ENCODE measurements at regions not wholly inside any gene's neighbourhood (a gene's known extent, or its start where the extent isn't known, plus 50 kb on each side); places are given as distances from the start of the nearest gene placed in this dataset.

DNA sequence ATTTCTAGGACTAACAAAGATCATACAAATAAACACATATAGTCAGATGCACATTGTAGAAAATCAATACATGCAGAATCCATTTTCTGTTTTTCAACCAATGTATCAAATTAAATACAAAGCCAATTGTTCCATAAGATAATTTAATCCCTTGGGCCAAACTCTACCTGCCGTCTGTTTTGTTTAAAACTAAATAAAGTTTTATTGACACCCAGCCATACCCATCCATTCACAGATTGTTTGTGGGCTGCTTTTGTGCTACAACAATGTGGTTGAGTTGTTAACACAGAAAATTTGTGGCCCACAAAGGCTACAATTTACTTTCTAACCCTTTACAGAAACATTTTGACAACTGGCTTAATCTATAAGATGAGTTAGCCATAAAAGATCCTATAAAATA, 484.0 kb upstream of the ID2 start:
- Histone ChIP-seq H3K27me3 (ENCODE audit: control insufficient read depth in 4 of 4, insufficient read depth in 4 of 4, low read length in 3 of 4) (no peaks in the 10 kb centered on the region), H3K9me3 (ENCODE audit: control insufficient read depth in 4 of 4, low read length in 3 of 4) (no peaks in the 10 kb centered on the region), H3K27ac (ENCODE audit: low read depth in 1 of 2, low read length in 2 of 2) (no peak overlapping the region), H3K36me3 (ENCODE audit: control insufficient read depth in 4 of 4, insufficient read depth in 3 of 4, low read depth in 1 of 4, low read length in 3 of 4) (no peaks in the 10 kb centered on the region), H3K4me1 (ENCODE audit: control insufficient read depth in 4 of 4, insufficient read depth in 4 of 4, low read length in 3 of 4) (peaks cover 3 to 11% (median 8%) of the 10 kb centered on the region in 4 donors), H3K4me3 (ENCODE audit: low read depth in 1 of 3, low read length in 3 of 3) (no peak overlapping the region), H3K9ac (ENCODE audit: low read depth in 1 of 2, low read length in 2 of 2) (no peak overlapping the region)
- TF ChIP-seq, protein P1, sequence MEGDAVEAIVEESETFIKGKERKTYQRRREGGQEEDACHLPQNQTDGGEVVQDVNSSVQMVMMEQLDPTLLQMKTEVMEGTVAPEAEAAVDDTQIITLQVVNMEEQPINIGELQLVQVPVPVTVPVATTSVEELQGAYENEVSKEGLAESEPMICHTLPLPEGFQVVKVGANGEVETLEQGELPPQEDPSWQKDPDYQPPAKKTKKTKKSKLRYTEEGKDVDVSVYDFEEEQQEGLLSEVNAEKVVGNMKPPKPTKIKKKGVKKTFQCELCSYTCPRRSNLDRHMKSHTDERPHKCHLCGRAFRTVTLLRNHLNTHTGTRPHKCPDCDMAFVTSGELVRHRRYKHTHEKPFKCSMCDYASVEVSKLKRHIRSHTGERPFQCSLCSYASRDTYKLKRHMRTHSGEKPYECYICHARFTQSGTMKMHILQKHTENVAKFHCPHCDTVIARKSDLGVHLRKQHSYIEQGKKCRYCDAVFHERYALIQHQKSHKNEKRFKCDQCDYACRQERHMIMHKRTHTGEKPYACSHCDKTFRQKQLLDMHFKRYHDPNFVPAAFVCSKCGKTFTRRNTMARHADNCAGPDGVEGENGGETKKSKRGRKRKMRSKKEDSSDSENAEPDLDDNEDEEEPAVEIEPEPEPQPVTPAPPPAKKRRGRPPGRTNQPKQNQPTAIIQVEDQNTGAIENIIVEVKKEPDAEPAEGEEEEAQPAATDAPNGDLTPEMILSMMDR (IDR thresholded peaks at IDR 0.05; ENCODE audit: low read depth, low read length, missing input control): no peak
- TF ChIP-seq, protein P2, sequence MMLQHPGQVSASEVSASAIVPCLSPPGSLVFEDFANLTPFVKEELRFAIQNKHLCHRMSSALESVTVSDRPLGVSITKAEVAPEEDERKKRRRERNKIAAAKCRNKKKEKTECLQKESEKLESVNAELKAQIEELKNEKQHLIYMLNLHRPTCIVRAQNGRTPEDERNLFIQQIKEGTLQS (IDR thresholded peaks at IDR 0.05): no peak
- no peak for TF ChIP-seq HNF4A (conservative IDR thresholded peaks at IDR 0.05)
- no peak for TF ChIP-seq HNF4G (IDR thresholded peaks at IDR 0.05)
- TF ChIP-seq RXRA (IDR thresholded peaks at IDR 0.05): no peak
- no peak for TF ChIP-seq TAF1 (conservative IDR thresholded peaks at IDR 0.05)
- no peak for TF ChIP-seq SP1 (IDR thresholded peaks at IDR 0.05)
- TF ChIP-seq, protein P3, sequence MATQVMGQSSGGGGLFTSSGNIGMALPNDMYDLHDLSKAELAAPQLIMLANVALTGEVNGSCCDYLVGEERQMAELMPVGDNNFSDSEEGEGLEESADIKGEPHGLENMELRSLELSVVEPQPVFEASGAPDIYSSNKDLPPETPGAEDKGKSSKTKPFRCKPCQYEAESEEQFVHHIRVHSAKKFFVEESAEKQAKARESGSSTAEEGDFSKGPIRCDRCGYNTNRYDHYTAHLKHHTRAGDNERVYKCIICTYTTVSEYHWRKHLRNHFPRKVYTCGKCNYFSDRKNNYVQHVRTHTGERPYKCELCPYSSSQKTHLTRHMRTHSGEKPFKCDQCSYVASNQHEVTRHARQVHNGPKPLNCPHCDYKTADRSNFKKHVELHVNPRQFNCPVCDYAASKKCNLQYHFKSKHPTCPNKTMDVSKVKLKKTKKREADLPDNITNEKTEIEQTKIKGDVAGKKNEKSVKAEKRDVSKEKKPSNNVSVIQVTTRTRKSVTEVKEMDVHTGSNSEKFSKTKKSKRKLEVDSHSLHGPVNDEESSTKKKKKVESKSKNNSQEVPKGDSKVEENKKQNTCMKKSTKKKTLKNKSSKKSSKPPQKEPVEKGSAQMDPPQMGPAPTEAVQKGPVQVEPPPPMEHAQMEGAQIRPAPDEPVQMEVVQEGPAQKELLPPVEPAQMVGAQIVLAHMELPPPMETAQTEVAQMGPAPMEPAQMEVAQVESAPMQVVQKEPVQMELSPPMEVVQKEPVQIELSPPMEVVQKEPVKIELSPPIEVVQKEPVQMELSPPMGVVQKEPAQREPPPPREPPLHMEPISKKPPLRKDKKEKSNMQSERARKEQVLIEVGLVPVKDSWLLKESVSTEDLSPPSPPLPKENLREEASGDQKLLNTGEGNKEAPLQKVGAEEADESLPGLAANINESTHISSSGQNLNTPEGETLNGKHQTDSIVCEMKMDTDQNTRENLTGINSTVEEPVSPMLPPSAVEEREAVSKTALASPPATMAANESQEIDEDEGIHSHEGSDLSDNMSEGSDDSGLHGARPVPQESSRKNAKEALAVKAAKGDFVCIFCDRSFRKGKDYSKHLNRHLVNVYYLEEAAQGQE (IDR thresholded peaks at IDR 0.05): no peak
- DNase-seq (ENCODE audit: low spot score): no peak
- WGBS: 96% methylated on average over 1 of the region's 1 CpG

DNA sequence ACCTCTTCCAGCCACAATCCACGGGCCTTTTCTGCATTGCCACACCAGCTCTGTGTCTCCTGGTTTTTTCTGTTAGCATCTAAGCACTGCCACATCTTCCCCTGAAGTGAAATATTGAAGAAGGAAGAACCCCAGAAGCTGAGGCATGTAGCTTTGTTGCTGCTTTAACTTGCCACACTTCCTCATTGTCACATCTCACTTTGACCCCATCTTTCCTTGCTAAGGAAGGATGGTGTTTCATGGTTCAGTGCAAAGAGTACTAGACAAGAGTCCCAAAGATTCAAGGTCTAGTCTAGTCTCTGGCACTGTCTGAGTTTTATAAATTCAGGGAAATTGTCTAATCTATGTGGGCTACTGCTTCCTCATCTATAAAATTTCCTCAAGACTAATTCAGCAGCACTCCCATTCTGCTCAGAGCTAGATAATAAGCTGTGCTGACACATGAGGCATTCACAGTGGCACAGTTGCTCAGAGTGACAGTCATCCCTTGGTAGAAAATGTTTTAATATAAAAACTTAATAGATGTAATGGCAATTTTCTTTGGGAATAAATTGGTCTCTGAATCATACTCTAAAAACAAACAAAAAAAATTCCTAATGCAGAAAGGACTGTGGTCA, 483.0 kb upstream of the ID2 start:
- H3K9ac ChIP-seq (ENCODE audit: low read depth in 1 of 2, low read length in 2 of 2): no peak overlapping the region
- peaks cover 0 to 3% (median 2%) of the 10 kb centered on the region in 4 donors for H3K4me1 ChIP-seq (ENCODE audit: control insufficient read depth in 4 of 4, insufficient read depth in 4 of 4, low read length in 3 of 4)
- H3K9me3 ChIP-seq (ENCODE audit: control insufficient read depth in 4 of 4, low read length in 3 of 4): peaks cover 0 to 1% (median 0%) of the 10 kb centered on the region in 4 donors
- no peak for DNase-seq (ENCODE audit: low spot score)
- no peak overlapping the region for H3K4me3 ChIP-seq (ENCODE audit: low read depth in 1 of 3, low read length in 3 of 3)
- no peak overlapping the region for H3K27ac ChIP-seq (ENCODE audit: low read depth in 1 of 2, low read length in 2 of 2)
- WGBS: 84% methylated on average over 1 of the region's 1 CpG
- no peaks in the 10 kb centered on the region for H3K27me3 ChIP-seq (ENCODE audit: control insufficient read depth in 4 of 4, insufficient read depth in 4 of 4, low read length in 3 of 4)
- no peaks in the 10 kb centered on the region for H3K36me3 ChIP-seq (ENCODE audit: control insufficient read depth in 4 of 4, insufficient read depth in 3 of 4, low read depth in 1 of 4, low read length in 3 of 4)
- TF ChIP-seq HNF4G (IDR thresholded peaks at IDR 0.05) (no peak), RXRA (IDR thresholded peaks at IDR 0.05) (no peak), FOXA1 (IDR thresholded peaks at IDR 0.05) (no peak), EGR1 (IDR thresholded peaks at IDR 0.05; ENCODE audit: low read depth in 2 of 2) (no peak), SP1 (IDR thresholded peaks at IDR 0.05) (no peak), YY1 (IDR thresholded peaks at IDR 0.05) (no peak), NR2F2 (IDR thresholded peaks at IDR 0.05) (no peak), JUND (IDR thresholded peaks at IDR 0.05) (no peak), HNF4A (conservative IDR thresholded peaks at IDR 0.05) (no peak), GABPA (IDR thresholded peaks at IDR 0.05 in 1 of 2, conservative IDR thresholded peaks at IDR 0.05 in 1 of 2) (no peak), FOXA2 (IDR thresholded peaks at IDR 0.05) (no peak), TAF1 (conservative IDR thresholded peaks at IDR 0.05) (no peak), RAD21 (IDR thresholded peaks at IDR 0.05) (no peak)
- TF ChIP-seq, protein P3 (IDR thresholded peaks at IDR 0.05): no peak
- TF ChIP-seq, protein P4, sequence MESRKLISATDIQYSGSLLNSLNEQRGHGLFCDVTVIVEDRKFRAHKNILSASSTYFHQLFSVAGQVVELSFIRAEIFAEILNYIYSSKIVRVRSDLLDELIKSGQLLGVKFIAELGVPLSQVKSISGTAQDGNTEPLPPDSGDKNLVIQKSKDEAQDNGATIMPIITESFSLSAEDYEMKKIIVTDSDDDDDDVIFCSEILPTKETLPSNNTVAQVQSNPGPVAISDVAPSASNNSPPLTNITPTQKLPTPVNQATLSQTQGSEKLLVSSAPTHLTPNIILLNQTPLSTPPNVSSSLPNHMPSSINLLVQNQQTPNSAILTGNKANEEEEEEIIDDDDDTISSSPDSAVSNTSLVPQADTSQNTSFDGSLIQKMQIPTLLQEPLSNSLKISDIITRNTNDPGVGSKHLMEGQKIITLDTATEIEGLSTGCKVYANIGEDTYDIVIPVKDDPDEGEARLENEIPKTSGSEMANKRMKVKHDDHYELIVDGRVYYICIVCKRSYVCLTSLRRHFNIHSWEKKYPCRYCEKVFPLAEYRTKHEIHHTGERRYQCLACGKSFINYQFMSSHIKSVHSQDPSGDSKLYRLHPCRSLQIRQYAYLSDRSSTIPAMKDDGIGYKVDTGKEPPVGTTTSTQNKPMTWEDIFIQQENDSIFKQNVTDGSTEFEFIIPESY (IDR thresholded peaks at IDR 0.05): no peak
- TF ChIP-seq, protein P5, sequence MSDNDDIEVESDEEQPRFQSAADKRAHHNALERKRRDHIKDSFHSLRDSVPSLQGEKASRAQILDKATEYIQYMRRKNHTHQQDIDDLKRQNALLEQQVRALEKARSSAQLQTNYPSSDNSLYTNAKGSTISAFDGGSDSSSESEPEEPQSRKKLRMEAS (IDR thresholded peaks at IDR 0.05): no peak
- TF ChIP-seq, protein P2 (IDR thresholded peaks at IDR 0.05): no peak
